PFSK-1 (cell line): ENCODE measurements at regions not wholly inside any gene's neighbourhood (a gene's known extent, or its start where the extent isn't known, plus 50 kb on each side); places are given as distances from the start of the nearest gene placed in this dataset.

Source experiments
- FOXP2 ChIP-seq: optimal IDR thresholded peaks from 2 replicates; pipeline ENCODE3; 2011; ENCODE audit warnings: borderline replicate concordance, control low read depth, inconsistent platforms; ENCODE audit not compliant: insufficient read depth; ENCODE audit errors: extremely low read length, extremely low read depth
- POLR2AphosphoS5 ChIP-seq: IDR thresholded peaks from 2 replicates; pipeline ENCODE4 v1.6.1; 2012; ENCODE audit warnings: low read depth, mild to moderate bottlenecking, control low read depth, low read length, moderate library complexity
- REST ChIP-seq, 2 experiments: IDR thresholded peaks; 2 replicates each; pipeline versions ENCODE4 v1.6.1 to v1.8.0; 2011 to 2012; ENCODE audit warnings: low read depth in 2 of 2, low read length in 2 of 2, control low read depth in 1 of 2, inconsistent platforms in 1 of 2, mild to moderate bottlenecking in 1 of 2, moderate library complexity in 1 of 2; ENCODE audit not compliant: insufficient read depth in 1 of 2
- SIN3A ChIP-seq: IDR thresholded peaks from 2 replicates; pipeline ENCODE4 v1.6.1; 2012; ENCODE audit warnings: mild to moderate bottlenecking, low read length, moderate library complexity, borderline replicate concordance; ENCODE audit not compliant: insufficient read depth
- TAF1 ChIP-seq: IDR thresholded peaks from 2 replicates; pipeline ENCODE4 v1.6.1; 2012; ENCODE audit warnings: low read length, control low read depth, borderline replicate concordance; ENCODE audit not compliant: insufficient read depth

GRCh38 chr18:73663581-73663980, 484.1 kb downstream of the FBXO15 start:
- TF ChIP-seq REST (IDR thresholded peaks at IDR 0.05; ENCODE audit: insufficient read depth in 1 of 2, low read depth in 2 of 2, low read length in 2 of 2) (no peak), POLR2AphosphoS5 (no peak), TAF1 (no peak), FOXP2 (no peak), SIN3A (no peak)

- TF ChIP-seq REST (IDR thresholded peaks at IDR 0.05; ENCODE audit: insufficient read depth in 1 of 2, low read depth in 2 of 2, low read length in 2 of 2) (no peak), SIN3A (no peak), TAF1 (no peak), FOXP2 (no peak), POLR2AphosphoS5 (no peak)
These were observed 485.2 kb downstream of the FBXO15 start for GRCh38 chr18:73662421-73662820.

- TF ChIP-seq POLR2AphosphoS5: no peak
- no peak for TF ChIP-seq TAF1
- no peak for TF ChIP-seq REST (IDR thresholded peaks at IDR 0.05; ENCODE audit: insufficient read depth in 1 of 2, low read depth in 2 of 2, low read length in 2 of 2)
- no peak for TF ChIP-seq SIN3A
- no peak for TF ChIP-seq FOXP2
These were observed 486.4 kb downstream of the FBXO15 start for GRCh38 chr18:73660931-73661856.

- TF ChIP-seq REST (IDR thresholded peaks at IDR 0.05; ENCODE audit: insufficient read depth in 1 of 2, low read depth in 2 of 2, low read length in 2 of 2): no peak
- no peak for TF ChIP-seq SIN3A
These were observed 490.9 kb downstream of the FBXO15 start for GRCh38 chr18:73656691-73657090.

- TF ChIP-seq TAF1: no peak
- no peak for TF ChIP-seq POLR2AphosphoS5
- TF ChIP-seq SIN3A: no peak
These were observed 493.8 kb downstream of the FBXO15 start for GRCh38 chr18:73653827-73654226.
